ENCODE measurements at regions not wholly inside any gene's neighbourhood (a gene's known extent, or its start where the extent isn't known, plus 50 kb on each side); places are given as distances from the start of the nearest gene placed in this dataset.

GRCh38 chr4:63922146-63922545 lies 487.1 kb downstream of the TECRL start:
- Mint-ChIP-seq H3K9me3 (peaks cover 0 to 15% (median 0%) of the 10 kb centered on the region in 3 donors), H3K4me1 (no peaks in the 10 kb centered on the region), H3K27ac (no peak overlapping the region), H3K36me3 (no peaks in the 10 kb centered on the region), H3K27me3 (no peaks in the 10 kb centered on the region), H3K4me3 (no peak overlapping the region)

GRCh38 chr4:63921561-63921960 lies 487.7 kb downstream of the TECRL start:
- Mint-ChIP-seq H3K27ac (no peak overlapping the region), H3K4me3 (no peak overlapping the region), H3K9me3 (peaks cover 0 to 15% (median 0%) of the 10 kb centered on the region in 3 donors), H3K36me3 (no peaks in the 10 kb centered on the region), H3K27me3 (no peaks in the 10 kb centered on the region), H3K4me1 (no peaks in the 10 kb centered on the region)

- no peaks in the 10 kb centered on the region for H3K4me1 Mint-ChIP-seq
- no peaks in the 10 kb centered on the region for H3K27me3 Mint-ChIP-seq
- H3K9me3 Mint-ChIP-seq: peaks cover 0 to 12% (median 0%) of the 10 kb centered on the region in 3 donors
- no peak overlapping the region for H3K4me3 Mint-ChIP-seq
- no peak overlapping the region for H3K27ac Mint-ChIP-seq
- H3K36me3 Mint-ChIP-seq: no peaks in the 10 kb centered on the region
Observed at GRCh38 chr4:63919636-63920365, 489.4 kb downstream of the TECRL start.

GRCh38 chr4:63906660-63907183 lies 502.5 kb downstream of the TECRL start:
- Mint-ChIP-seq H3K36me3 (no peaks in the 10 kb centered on the region), H3K9me3 (peaks cover 0 to 4% (median 2%) of the 10 kb centered on the region in 3 donors)

GRCh38 chr4:63904201-63904600 lies 505.0 kb downstream of the TECRL start:
- Mint-ChIP-seq H3K9me3 (peaks cover 0 to 4% (median 3%) of the 10 kb centered on the region in 3 donors), H3K27me3 (no peaks in the 10 kb centered on the region), H3K4me1 (no peaks in the 10 kb centered on the region), H3K27ac (no peak overlapping the region), H3K4me3 (no peak overlapping the region), H3K36me3 (no peaks in the 10 kb centered on the region)

More at GRCh38 chr4:63906660-63907183, 502.5 kb downstream of the TECRL start:
- Mint-ChIP-seq H3K27ac (no peak overlapping the region), H3K4me1 (no peaks in the 10 kb centered on the region), H3K4me3 (no peak overlapping the region), H3K27me3 (no peaks in the 10 kb centered on the region)

- Mint-ChIP-seq H3K9me3 (peaks cover 0 to 4% (median 3%) of the 10 kb centered on the region in 3 donors), H3K4me1 (no peaks in the 10 kb centered on the region), H3K27me3 (no peaks in the 10 kb centered on the region), H3K27ac (no peak overlapping the region), H3K36me3 (no peaks in the 10 kb centered on the region), H3K4me3 (no peak overlapping the region)
Observed at GRCh38 chr4:63901304-63901703, 507.9 kb downstream of the TECRL start.

GRCh38 chr4:63898961-63899360 lies 510.3 kb downstream of the TECRL start:
- Mint-ChIP-seq H3K4me1 (no peaks in the 10 kb centered on the region), H3K4me3 (no peak overlapping the region)

GRCh38 chr4:63894161-63894560 lies 515.1 kb downstream of the TECRL start:
- no peaks in the 10 kb centered on the region for H3K36me3 Mint-ChIP-seq
- H3K27ac Mint-ChIP-seq: no peak overlapping the region
- H3K9me3 Mint-ChIP-seq: peaks cover 0 to 7% (median 3%) of the 10 kb centered on the region in 3 donors
- no peaks in the 10 kb centered on the region for H3K4me1 Mint-ChIP-seq
- no peaks in the 10 kb centered on the region for H3K27me3 Mint-ChIP-seq
- no peak overlapping the region for H3K4me3 Mint-ChIP-seq

More at GRCh38 chr4:63898961-63899360, 510.3 kb downstream of the TECRL start:
- H3K9me3 Mint-ChIP-seq: peaks cover 3 to 11% (median 3%) of the 10 kb centered on the region in 3 donors
- no peak overlapping the region for H3K27ac Mint-ChIP-seq
- no peaks in the 10 kb centered on the region for H3K36me3 Mint-ChIP-seq
- H3K27me3 Mint-ChIP-seq: no peaks in the 10 kb centered on the region

GRCh38 chr4:63869370-63869769 lies 539.9 kb downstream of the TECRL start:
- H3K27me3 Mint-ChIP-seq: no peaks in the 10 kb centered on the region
- H3K36me3 Mint-ChIP-seq: no peaks in the 10 kb centered on the region
- no peaks in the 10 kb centered on the region for H3K4me1 Mint-ChIP-seq
- no peak overlapping the region for H3K4me3 Mint-ChIP-seq
- peaks cover 0 to 3% (median 1%) of the 10 kb centered on the region in 3 donors for H3K9me3 Mint-ChIP-seq
- H3K27ac Mint-ChIP-seq: no peak overlapping the region

- H3K4me3 Mint-ChIP-seq: no peak overlapping the region
- no peaks in the 10 kb centered on the region for H3K27me3 Mint-ChIP-seq
- no peaks in the 10 kb centered on the region for H3K4me1 Mint-ChIP-seq
- H3K36me3 Mint-ChIP-seq: no peaks in the 10 kb centered on the region
- peaks cover 0 to 1% (median 0%) of the 10 kb centered on the region in 3 donors for H3K9me3 Mint-ChIP-seq
- H3K27ac Mint-ChIP-seq: no peak overlapping the region
Observed at GRCh38 chr4:63851496-63851895, 557.8 kb downstream of the TECRL start.

GRCh38 chr4:63841266-63841665 lies 568.0 kb downstream of the TECRL start:
- Mint-ChIP-seq H3K27me3 (no peaks in the 10 kb centered on the region), H3K9me3 (no peaks in the 10 kb centered on the region), H3K36me3 (no peaks in the 10 kb centered on the region), H3K27ac (no peak overlapping the region), H3K4me1 (no peaks in the 10 kb centered on the region), H3K4me3 (no peak overlapping the region)

- Mint-ChIP-seq H3K27ac (no peak overlapping the region), H3K9me3 (peaks cover 3 to 6% (median 4%) of the 10 kb centered on the region in 3 donors), H3K4me1 (no peaks in the 10 kb centered on the region), H3K36me3 (no peaks in the 10 kb centered on the region), H3K4me3 (no peak overlapping the region), H3K27me3 (no peaks in the 10 kb centered on the region)
Observed at GRCh38 chr4:63831590-63832155, 577.6 kb downstream of the TECRL start.

GRCh38 chr4:63817196-63817865 lies 591.9 kb downstream of the TECRL start:
- Mint-ChIP-seq H3K27ac (no peak overlapping the region), H3K9me3 (peaks cover 3 to 19% (median 4%) of the 10 kb centered on the region in 3 donors)

GRCh38 chr4:63814171-63814964 lies 594.9 kb downstream of the TECRL start:
- Mint-ChIP-seq H3K4me3 (no peak overlapping the region), H3K9me3 (peaks cover 4 to 27% (median 5%) of the 10 kb centered on the region in 3 donors), H3K36me3 (no peaks in the 10 kb centered on the region), H3K4me1 (no peaks in the 10 kb centered on the region), H3K27me3 (no peaks in the 10 kb centered on the region), H3K27ac (no peak overlapping the region)

More at GRCh38 chr4:63817196-63817865, 591.9 kb downstream of the TECRL start:
- Mint-ChIP-seq H3K27me3 (no peaks in the 10 kb centered on the region), H3K4me3 (no peak overlapping the region), H3K36me3 (no peaks in the 10 kb centered on the region), H3K4me1 (no peaks in the 10 kb centered on the region)
